GM06990 (cell line): ENCODE measurements at regions not wholly inside any gene's neighbourhood (a gene's known extent, or its start where the extent isn't known, plus 50 kb on each side); places are given as distances from the start of the nearest gene placed in this dataset.

Experiments
- DNase-seq: peaks from one replicate; pipeline ENCODE4 v3.0.0-alpha.2; 2011; ENCODE audit not compliant: insufficient read length; ENCODE audit errors: extremely low read depth
- H3K27me3 ChIP-seq: replicated peaks from 2 replicates; pipeline ENCODE4 v1.6.0; 2011; ENCODE audit warnings: low read length; ENCODE audit not compliant: control insufficient read depth, insufficient read depth
- H3K36me3 ChIP-seq: 2 replicates; pipeline ENCODE4 v1.5.1; 2011; ENCODE audit warnings: low read length; ENCODE audit not compliant: control insufficient read depth, insufficient read depth
- H3K4me3 ChIP-seq: replicated peaks from 2 replicates; pipeline ENCODE4 v1.5.1; 2011; ENCODE audit warnings: low read depth, mild to moderate bottlenecking, control low read depth, low read length
- TF ChIP-seq, protein P1 (sequence below): IDR thresholded peaks from 2 replicates; pipeline ENCODE4 v1.5.1; 2011; ENCODE audit warnings: low read length, control low read depth, mild to moderate bottlenecking, inconsistent platforms; ENCODE audit not compliant: insufficient read depth, poor library complexity, severe bottlenecking

DNA sequence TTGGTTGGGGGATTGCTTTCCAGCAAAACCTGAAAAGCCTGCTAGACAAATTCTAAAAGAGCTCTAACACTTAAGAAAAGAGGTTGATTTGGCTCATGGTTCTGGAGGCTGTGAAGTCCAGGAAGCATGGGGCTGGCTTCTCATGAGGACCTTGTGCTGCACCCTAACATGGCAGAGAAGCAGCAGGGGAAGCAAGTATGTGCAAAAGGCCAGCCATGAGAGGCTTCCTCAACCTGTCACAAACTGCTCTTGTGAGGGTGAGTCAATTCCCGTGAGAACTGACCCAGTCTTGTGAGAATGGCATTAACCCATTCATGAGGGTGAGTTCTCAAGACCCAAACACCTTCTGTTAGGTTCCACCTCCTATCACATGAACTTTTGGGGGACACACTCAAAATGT lies 54.3 kb upstream of the IGFBP3 start:
- Histone ChIP-seq H3K27me3 (no peaks in the 10 kb centered on the region; the same call in 1 of the 2 replicates), H3K36me3 (no peaks in the 10 kb centered on the region), H3K4me3 (no peak overlapping the region)
- TF ChIP-seq, protein P1, sequence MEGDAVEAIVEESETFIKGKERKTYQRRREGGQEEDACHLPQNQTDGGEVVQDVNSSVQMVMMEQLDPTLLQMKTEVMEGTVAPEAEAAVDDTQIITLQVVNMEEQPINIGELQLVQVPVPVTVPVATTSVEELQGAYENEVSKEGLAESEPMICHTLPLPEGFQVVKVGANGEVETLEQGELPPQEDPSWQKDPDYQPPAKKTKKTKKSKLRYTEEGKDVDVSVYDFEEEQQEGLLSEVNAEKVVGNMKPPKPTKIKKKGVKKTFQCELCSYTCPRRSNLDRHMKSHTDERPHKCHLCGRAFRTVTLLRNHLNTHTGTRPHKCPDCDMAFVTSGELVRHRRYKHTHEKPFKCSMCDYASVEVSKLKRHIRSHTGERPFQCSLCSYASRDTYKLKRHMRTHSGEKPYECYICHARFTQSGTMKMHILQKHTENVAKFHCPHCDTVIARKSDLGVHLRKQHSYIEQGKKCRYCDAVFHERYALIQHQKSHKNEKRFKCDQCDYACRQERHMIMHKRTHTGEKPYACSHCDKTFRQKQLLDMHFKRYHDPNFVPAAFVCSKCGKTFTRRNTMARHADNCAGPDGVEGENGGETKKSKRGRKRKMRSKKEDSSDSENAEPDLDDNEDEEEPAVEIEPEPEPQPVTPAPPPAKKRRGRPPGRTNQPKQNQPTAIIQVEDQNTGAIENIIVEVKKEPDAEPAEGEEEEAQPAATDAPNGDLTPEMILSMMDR: no peak
- no peak for DNase-seq

DNA sequence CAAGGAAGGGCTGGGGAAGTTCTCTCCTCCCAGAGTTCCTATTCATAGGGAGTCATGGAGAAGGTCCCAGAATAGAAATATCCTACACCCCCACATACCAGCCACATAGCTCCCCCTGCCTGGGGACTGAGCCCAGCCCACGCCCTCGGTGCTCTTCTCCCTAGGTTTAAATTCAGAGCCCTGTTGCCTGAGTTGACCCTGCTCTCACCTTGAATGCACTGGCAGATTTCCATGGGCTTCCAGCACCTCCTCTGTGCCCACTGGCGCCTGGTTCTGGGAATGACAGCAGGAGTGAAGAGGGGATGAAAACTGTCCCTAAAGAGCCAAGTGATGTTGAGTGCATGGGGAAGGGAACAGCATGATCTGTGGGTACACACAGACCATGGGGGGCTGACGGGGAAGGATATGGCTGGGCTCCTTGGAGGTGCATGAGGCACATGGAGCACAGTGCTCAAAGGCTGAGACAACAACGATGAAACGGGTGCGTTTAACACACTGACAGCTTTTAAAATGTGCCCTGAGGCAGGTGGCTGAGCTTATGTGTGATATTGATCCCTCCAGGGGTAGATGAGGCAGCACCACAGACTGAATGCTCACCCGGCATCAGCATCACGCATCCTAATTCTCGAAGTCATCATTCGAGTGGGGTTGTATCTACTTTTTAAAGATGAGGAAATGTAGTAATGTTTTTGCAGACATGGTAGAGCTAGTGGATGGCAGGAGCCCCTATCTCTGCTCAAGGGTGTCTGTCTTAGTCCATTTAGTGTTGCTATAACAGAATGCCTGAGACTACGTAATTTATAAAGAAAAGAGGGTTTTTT lies 53.7 kb upstream of the IGFBP3 start:
- H3K36me3 ChIP-seq: no peaks in the 10 kb centered on the region
- no peak for DNase-seq
- H3K27me3 ChIP-seq: no peaks in the 10 kb centered on the region
- H3K4me3 ChIP-seq: no peak overlapping the region
- TF ChIP-seq, protein P1: no peak

GRCh38 chr7:45973725-45974532 lies 52.9 kb upstream of the IGFBP3 start:
- DNase-seq: no peak
- Histone ChIP-seq H3K4me3 (no peak overlapping the region), H3K36me3 (no peaks in the 10 kb centered on the region), H3K27me3 (no peaks in the 10 kb centered on the region)
- TF ChIP-seq, protein P1: no peak

GRCh38 chr7:45972629-45973312 lies 51.7 kb upstream of the IGFBP3 start:
- no peak for DNase-seq
- no peaks in the 10 kb centered on the region for H3K36me3 ChIP-seq
- H3K4me3 ChIP-seq: no peak overlapping the region
- H3K27me3 ChIP-seq: no peaks in the 10 kb centered on the region
- TF ChIP-seq, protein P1: no peak

DNA sequence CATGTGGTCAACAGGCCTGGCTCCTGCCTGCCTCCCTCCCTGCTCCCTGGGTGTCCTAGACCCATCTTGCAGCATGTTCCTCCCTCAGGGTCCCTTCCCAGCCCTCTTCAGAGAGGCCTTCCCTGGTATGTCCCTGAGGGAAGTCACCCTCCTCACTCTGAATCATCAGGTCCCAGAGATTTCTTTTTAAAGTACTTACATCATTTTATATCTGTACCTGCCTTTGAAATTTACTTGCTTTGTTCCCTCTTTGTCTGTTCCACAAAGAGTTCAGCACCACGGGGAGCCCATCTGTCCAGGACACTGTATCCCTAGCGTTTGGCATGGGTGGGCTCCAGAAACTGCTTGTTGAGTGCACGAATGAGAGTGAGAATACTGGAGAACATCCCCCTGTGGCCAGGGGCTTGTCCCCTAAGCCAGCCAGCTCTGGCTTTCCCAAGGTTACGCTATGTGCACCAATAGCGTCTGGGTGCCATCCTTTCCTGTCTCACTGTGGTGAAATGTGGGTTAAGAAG lies 50.6 kb upstream of the IGFBP3 start:
- Histone ChIP-seq H3K36me3 (no peaks in the 10 kb centered on the region), H3K4me3 (no peak overlapping the region), H3K27me3 (no peaks in the 10 kb centered on the region)
- TF ChIP-seq, protein P1: no peak
- no peak for DNase-seq
